ENCODE measurements at regions not wholly inside any gene's neighbourhood (a gene's known extent, or its start where the extent isn't known, plus 50 kb on each side); places are given as distances from the start of the nearest gene placed in this dataset.
"Not testable (repeated sequence)": the region's sequence is repeated elsewhere in the genome, so short reads cannot be mapped to it uniquely, and the experiment has no call there.

GRCh38 chr5:34189246-34189645 is 146.2 kb upstream of the C1QTNF3 start:
- not testable (repeated sequence) for DNase-seq

- DNase-seq = not testable (repeated sequence)
These were observed 146.9 kb upstream of the C1QTNF3 start for GRCh38 chr5:34189752-34190411.

GRCh38 chr5:34190466-34190865 is 147.5 kb upstream of the C1QTNF3 start:
- not testable (repeated sequence) for DNase-seq

GRCh38 chr5:34191279-34191744 is 148.3 kb upstream of the C1QTNF3 start:
- not testable (repeated sequence) for DNase-seq

- DNase-seq = not testable (repeated sequence)
These were observed 149.3 kb upstream of the C1QTNF3 start for GRCh38 chr5:34192064-34192922.

GRCh38 chr5:34192923-34193262 is 149.9 kb upstream of the C1QTNF3 start:
- DNase-seq = not testable (repeated sequence)

GRCh38 chr5:34193297-34193696 is 150.3 kb upstream of the C1QTNF3 start:
- DNase-seq = not testable (repeated sequence)

GRCh38 chr5:34193804-34194203 is 150.8 kb upstream of the C1QTNF3 start:
- not testable (repeated sequence) for DNase-seq

- DNase-seq = not testable (repeated sequence)
These were observed 153.1 kb upstream of the C1QTNF3 start for GRCh38 chr5:34196091-34196490.

GRCh38 chr5:34205347-34205746 is 162.3 kb upstream of the C1QTNF3 start:
- not testable (repeated sequence) for DNase-seq

- DNase-seq = not testable (repeated sequence)
These were observed 174.4 kb upstream of the C1QTNF3 start for GRCh38 chr5:34217386-34217785.

- DNase-seq = not testable (repeated sequence)
These were observed 178.5 kb upstream of the C1QTNF3 start for GRCh38 chr5:34221329-34222073.

- DNase-seq = not testable (repeated sequence)
These were observed 180.1 kb upstream of the C1QTNF3 start for GRCh38 chr5:34223158-34223557.

- DNase-seq = not testable (repeated sequence)
These were observed 187.4 kb upstream of the C1QTNF3 start for GRCh38 chr5:34230402-34230801.

- DNase-seq = not testable (repeated sequence)
These were observed 200.8 kb upstream of the C1QTNF3 start for GRCh38 chr5:34243802-34244201.

GRCh38 chr5:34244281-34245031 is 201.4 kb upstream of the C1QTNF3 start:
- not testable (repeated sequence) for DNase-seq

- not testable (repeated sequence) for DNase-seq
These were observed 202.0 kb upstream of the C1QTNF3 start for GRCh38 chr5:34245032-34245394.

- DNase-seq = peak; percentile 94
These were observed 202.8 kb upstream of the C1QTNF3 start for GRCh38 chr5:34245813-34246212.

GRCh38 chr5:34258598-34258997 is 215.6 kb upstream of the C1QTNF3 start:
- not testable (repeated sequence) for DNase-seq

- DNase-seq = not testable (repeated sequence)
These were observed 218.0 kb upstream of the C1QTNF3 start for GRCh38 chr5:34261020-34261419.

- DNase-seq = not testable (repeated sequence)
These were observed 223.1 kb upstream of the C1QTNF3 start for GRCh38 chr5:34266151-34266550.

GRCh38 chr5:34296759-34297158 is 253.7 kb upstream of the C1QTNF3 start:
- not testable (repeated sequence) for DNase-seq
